ENCODE measurements at regions not wholly inside any gene's neighbourhood (a gene's known extent, or its start where the extent isn't known, plus 50 kb on each side); places are given as distances from the start of the nearest gene placed in this dataset.

GRCh38 chr3:176930942-176931341 lies 266.3 kb downstream of the TBL1XR1 start:
- TF ChIP-seq CTCF (IDR thresholded peaks at IDR 0.05; ENCODE audit: insufficient read depth, low read depth, low read length) (no peak), EZH2 (IDR thresholded peaks at IDR 0.05; ENCODE audit: insufficient read depth, low read length) (no peak)

Data from astrocyte (in vitro differentiated cells and primary cell).